ENCODE measurements at regions not wholly inside any gene's neighbourhood (a gene's known extent, or its start where the extent isn't known, plus 50 kb on each side); places are given as distances from the start of the nearest gene placed in this dataset.

DNA sequence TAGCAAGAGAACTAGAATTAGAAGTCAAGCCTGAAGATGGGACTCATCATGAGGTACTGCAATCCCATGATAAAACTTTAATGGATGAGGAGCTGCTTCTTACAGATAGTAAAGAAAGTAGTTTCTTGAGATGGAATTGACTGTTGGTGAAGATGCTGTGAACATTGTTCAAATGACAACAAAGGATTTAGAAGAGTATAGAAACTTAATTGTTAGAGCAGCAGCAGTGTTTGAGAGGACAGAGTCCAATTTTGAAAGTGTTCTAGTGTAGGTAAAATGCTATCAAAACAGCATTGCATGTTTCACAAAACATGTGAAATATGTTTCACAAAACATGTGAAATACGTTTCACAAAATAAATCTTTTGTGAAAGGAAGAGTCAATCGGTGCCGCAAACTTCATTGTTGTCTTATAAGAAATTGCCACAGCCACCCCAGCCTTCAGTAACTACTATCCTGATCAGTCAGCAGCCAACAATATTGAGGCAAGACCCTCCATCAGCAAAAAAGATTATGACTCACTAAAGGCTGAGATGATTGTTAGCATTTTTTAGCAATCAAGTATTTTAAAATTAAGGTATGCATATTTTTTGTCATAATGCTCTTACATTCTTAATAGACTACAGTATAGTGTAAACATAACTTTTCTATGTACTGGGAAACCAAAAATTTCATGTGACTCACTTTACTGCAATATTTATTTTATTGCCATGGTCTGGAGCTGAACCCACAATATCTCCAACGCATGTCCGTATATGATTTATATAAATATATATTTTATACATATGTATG, 173.4 kb upstream of the BMP4 start:
- intact Hi-C loops (cut with DNase I) = no loop called here
- 72% methylated on average over 5 of the region's 5 CpGs for WGBS
- no peaks in the 10 kb centered on the region for H3K36me3 ChIP-seq
- no peaks in the 10 kb centered on the region for H3K4me1 ChIP-seq
- no peak overlapping the region for H3K4me3 ChIP-seq
- DNase-seq (ENCODE audit: extremely low spot score) = no peak
- no peak for TF ChIP-seq POLR2A (IDR thresholded peaks at IDR 0.05; ENCODE audit: low read depth)
- no peak for TF ChIP-seq POLR2AphosphoS5 (IDR thresholded peaks at IDR 0.05)
- TF ChIP-seq EP300 (IDR thresholded peaks at IDR 0.05) = no peak
- TF ChIP-seq, protein P1, sequence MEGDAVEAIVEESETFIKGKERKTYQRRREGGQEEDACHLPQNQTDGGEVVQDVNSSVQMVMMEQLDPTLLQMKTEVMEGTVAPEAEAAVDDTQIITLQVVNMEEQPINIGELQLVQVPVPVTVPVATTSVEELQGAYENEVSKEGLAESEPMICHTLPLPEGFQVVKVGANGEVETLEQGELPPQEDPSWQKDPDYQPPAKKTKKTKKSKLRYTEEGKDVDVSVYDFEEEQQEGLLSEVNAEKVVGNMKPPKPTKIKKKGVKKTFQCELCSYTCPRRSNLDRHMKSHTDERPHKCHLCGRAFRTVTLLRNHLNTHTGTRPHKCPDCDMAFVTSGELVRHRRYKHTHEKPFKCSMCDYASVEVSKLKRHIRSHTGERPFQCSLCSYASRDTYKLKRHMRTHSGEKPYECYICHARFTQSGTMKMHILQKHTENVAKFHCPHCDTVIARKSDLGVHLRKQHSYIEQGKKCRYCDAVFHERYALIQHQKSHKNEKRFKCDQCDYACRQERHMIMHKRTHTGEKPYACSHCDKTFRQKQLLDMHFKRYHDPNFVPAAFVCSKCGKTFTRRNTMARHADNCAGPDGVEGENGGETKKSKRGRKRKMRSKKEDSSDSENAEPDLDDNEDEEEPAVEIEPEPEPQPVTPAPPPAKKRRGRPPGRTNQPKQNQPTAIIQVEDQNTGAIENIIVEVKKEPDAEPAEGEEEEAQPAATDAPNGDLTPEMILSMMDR (IDR thresholded peaks at IDR 0.05) = no peak
- no peaks in the 10 kb centered on the region for H3K9me3 ChIP-seq
- H3K27ac ChIP-seq (replicated peaks in 1 of 4) = no peak overlapping the region
- no peaks in the 10 kb centered on the region for H3K27me3 ChIP-seq

DNA sequence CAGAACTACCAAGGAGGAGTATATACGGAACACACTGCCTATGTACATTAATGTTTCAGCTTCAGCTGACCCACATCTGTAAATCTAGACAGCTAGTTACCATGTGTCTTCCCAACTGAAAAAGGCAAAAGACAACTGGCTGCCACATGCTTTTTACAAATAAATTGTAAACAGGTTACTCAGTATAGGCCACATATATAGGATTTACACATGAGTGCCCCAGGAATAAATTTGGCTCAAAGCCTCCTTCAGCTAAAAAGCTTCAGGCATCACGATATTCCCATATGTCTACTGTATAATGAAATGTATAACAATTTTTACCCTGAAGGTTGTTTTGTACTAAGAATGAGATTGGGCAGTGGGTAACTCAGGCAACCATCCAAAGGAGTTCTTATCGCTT, 175.9 kb upstream of the BMP4 start:
- Histone ChIP-seq H3K4me1 (no peaks in the 10 kb centered on the region), H3K27ac (replicated peaks in 1 of 4) (no peak overlapping the region), H3K9me3 (no peaks in the 10 kb centered on the region), H3K36me3 (no peaks in the 10 kb centered on the region), H3K4me3 (no peak overlapping the region), H3K27me3 (no peaks in the 10 kb centered on the region)
- no peak for DNase-seq (ENCODE audit: extremely low spot score)
- intact Hi-C loops (cut with DNase I) = no loop called here
- WGBS = 96% methylated on average over 3 of the region's 3 CpGs
- TF ChIP-seq POLR2AphosphoS5 (IDR thresholded peaks at IDR 0.05) = no peak
- TF ChIP-seq, protein P1 (IDR thresholded peaks at IDR 0.05) = no peak
- TF ChIP-seq EP300 (IDR thresholded peaks at IDR 0.05) = no peak

DNA sequence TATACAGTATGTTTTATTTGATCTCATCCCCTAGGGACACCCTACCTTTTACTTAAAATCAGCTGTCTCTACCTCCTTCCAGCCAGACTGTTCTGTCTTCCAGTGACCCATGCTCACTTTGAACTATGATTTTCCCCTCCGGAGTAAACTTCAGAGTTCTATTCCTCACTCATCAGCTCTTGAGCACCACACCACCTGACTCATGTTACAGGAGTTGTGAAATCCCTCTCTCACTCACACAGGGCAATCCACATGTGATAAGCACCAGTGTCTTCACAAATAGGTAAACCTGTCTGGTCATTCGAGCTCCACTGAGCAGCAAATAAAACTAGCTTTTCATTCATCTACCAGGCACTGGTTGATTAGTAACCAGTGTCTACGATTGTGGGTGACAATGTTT, 177.3 kb upstream of the BMP4 start:
- Histone ChIP-seq H3K27me3 (no peaks in the 10 kb centered on the region), H3K36me3 (no peaks in the 10 kb centered on the region), H3K27ac (replicated peaks in 1 of 4) (no peak overlapping the region), H3K9me3 (no peaks in the 10 kb centered on the region), H3K4me1 (no peaks in the 10 kb centered on the region), H3K4me3 (no peak overlapping the region)
- 76% methylated on average over 3 of the region's 3 CpGs for WGBS
- intact Hi-C loops (cut with DNase I) = no loop called here
- no peak for DNase-seq (ENCODE audit: extremely low spot score)
- no peak for TF ChIP-seq POLR2A (IDR thresholded peaks at IDR 0.05; ENCODE audit: low read depth)

DNA sequence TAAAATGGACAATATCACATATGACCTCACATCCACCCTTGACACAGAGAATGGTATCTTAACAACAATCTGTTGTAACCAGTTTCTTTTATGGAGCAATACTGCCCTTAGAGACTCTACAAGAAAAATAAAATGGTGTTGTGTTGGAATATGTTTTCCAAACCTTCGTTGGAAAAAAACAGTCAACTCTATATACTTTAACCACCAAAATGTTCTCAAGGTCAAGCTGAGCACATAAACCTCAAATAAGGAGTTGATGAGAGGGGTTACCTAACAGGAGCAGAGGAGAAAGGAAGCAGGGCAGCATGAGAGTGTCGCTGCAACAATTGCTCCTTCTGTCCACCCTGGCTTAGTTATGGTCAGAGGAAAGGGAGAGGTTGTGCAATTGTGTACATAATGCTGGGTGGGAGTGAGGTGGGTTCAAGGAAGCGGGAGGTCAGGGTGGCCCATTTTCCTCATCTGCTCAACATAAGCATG, 179.2 kb upstream of the BMP4 start:
- intact Hi-C loops (cut with DNase I) = no loop called here
- H3K27me3 ChIP-seq = no peaks in the 10 kb centered on the region
- 78% methylated on average over 3 of the region's 3 CpGs for WGBS
- H3K4me3 ChIP-seq = no peak overlapping the region
- H3K4me1 ChIP-seq = no peaks in the 10 kb centered on the region
- no peak for DNase-seq (ENCODE audit: extremely low spot score)
- no peaks in the 10 kb centered on the region for H3K9me3 ChIP-seq
- no peak for TF ChIP-seq POLR2AphosphoS5 (IDR thresholded peaks at IDR 0.05)
- TF ChIP-seq, protein P1 (IDR thresholded peaks at IDR 0.05) = no peak
- H3K27ac ChIP-seq (replicated peaks in 1 of 4) = no peak overlapping the region
- H3K36me3 ChIP-seq = no peaks in the 10 kb centered on the region

DNA sequence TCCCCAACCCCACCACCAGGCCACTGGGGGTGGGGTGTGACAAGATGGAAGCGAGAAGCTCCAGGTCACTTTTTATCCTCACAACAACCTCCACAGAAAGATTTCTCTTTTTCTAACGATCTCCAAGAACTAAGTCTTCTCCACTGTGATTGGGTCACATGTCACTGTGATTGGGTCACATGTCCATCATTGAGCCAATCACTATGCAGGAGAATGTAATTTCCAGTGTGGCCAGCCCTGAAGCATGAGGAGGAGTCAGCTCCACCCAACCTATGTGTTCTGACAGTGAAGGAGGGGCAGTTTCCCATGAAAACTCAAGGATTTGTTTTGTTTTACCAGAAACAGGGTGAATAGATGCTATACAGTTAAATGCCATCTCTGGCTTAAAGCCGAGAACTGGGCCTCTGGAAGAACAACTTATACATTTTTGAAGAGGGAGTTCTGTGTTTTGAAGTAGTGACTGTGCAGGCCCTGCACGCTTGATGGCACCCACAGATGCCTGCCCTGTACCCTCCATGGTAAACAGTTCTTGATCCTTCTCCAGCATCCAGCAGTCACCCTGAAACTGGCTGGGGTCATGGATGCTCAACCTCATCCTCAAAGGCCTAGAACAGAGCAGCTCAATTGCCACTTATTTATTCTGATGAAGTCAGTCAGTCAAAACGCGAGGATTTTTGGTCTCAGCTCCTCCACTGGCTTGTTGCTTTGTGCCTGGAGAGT, 180.4 kb upstream of the BMP4 start:
- Histone ChIP-seq H3K27me3 (no peaks in the 10 kb centered on the region), H3K4me3 (no peak overlapping the region), H3K27ac (replicated peaks in 1 of 4) (no peak overlapping the region), H3K9me3 (no peaks in the 10 kb centered on the region), H3K4me1 (no peaks in the 10 kb centered on the region), H3K36me3 (no peaks in the 10 kb centered on the region)
- 74% methylated on average over 6 of the region's 6 CpGs for WGBS
- TF ChIP-seq, protein P1 (IDR thresholded peaks at IDR 0.05) = no peak
- DNase-seq (ENCODE audit: extremely low spot score) = no peak
- intact Hi-C loops (cut with DNase I) = no loop called here

All from esophagus muscularis mucosa (tissue), 4 donors.